ENCODE measurements at regions not wholly inside any gene's neighbourhood (a gene's known extent, or its start where the extent isn't known, plus 50 kb on each side); places are given as distances from the start of the nearest gene placed in this dataset.

- no peak overlapping the region for H2AK9ac ChIP-seq (replicated peaks; ENCODE audit: low read depth, low read length, poor library complexity)
- ATAC-seq (ENCODE audit: low read depth) = no peak
- CTCF ChIA-PET = no interaction called here
Measured at GRCh38 chr6:10082385-10082784, 332.5 kb downstream of the TFAP2A start.

More at GRCh38 chr6:10082385-10082784, 332.5 kb downstream of the TFAP2A start:
- Histone ChIP-seq H3K18ac (ENCODE audit: low read depth, low read length) (no peak overlapping the region), H3K4ac (ENCODE audit: low read depth, low read length) (no peak overlapping the region), H3K56ac (ENCODE audit: extremely low read depth, insufficient read depth, low read length) (no peak overlapping the region), H4K5ac (ENCODE audit: low read depth, low read length) (no peak overlapping the region), H4K20me1 (ENCODE audit: insufficient read depth, low read length) (no peaks in the 10 kb centered on the region), H2BK120ac (ENCODE audit: low read depth, low read length) (no peak overlapping the region), H3K4me3 (ENCODE audit: insufficient read depth, low read depth, low read length) (no peak overlapping the region), H2BK20ac (ENCODE audit: low read depth, low read length) (no peak overlapping the region), H3K9ac (ENCODE audit: low read depth, low read length) (no peak overlapping the region), H2BK15ac (ENCODE audit: low read depth, low read length) (no peak overlapping the region), H4K8ac (ENCODE audit: low read depth in 2 of 2, low read length in 2 of 2) (no peak overlapping the region), H4K91ac (ENCODE audit: insufficient read depth, low read depth, low read length) (no peak overlapping the region), H3K23ac (ENCODE audit: low read depth, low read length) (no peak overlapping the region), H2AK5ac (ENCODE audit: low read depth, low read length) (no peak overlapping the region), H3K36me3 (ENCODE audit: control insufficient read depth, insufficient read depth, low read length) (no peaks in the 10 kb centered on the region), H2AFZ (replicated peaks; ENCODE audit: low read length, poor library complexity) (no peak overlapping the region), H2BK5ac (ENCODE audit: low read depth, low read length, poor library complexity, severe bottlenecking) (no peak overlapping the region), H3K79me1 (ENCODE audit: low read depth in 1 of 2, low read length in 2 of 2) (no peaks in the 10 kb centered on the region), H3K27me3 (ENCODE audit: control insufficient read depth, insufficient read depth, low read length) (no peaks in the 10 kb centered on the region), H3K27ac (ENCODE audit: insufficient read depth, low read length) (no peak overlapping the region), H3K9me1 (ENCODE audit: insufficient read depth, low read length) (no peaks in the 10 kb centered on the region), H3K4me1 (ENCODE audit: control insufficient read depth, insufficient read depth, low read length) (no peaks in the 10 kb centered on the region), H3K4me2 (ENCODE audit: low read depth, low read length) (no peak overlapping the region), H3K14ac (replicated peaks; ENCODE audit: low read depth, low read length) (no peak overlapping the region), H3K9me3 (ENCODE audit: control insufficient read depth, insufficient read depth, low read length) (0 out of 2 replicates have a peak, but pooled peaks cover 4% of the 10 kb centered on the region)
- no CpG with 5 or more reads among the region's 1 CpG for WGBS, 2 experiments (ENCODE audit: extremely low coverage in 2 of 2, insufficient read length in 1 of 2)
- dilution Hi-C loops (cut with HindIII; ENCODE audit: low sequenced_read_pairs, unreplicated experiment) = no loop called here
- BruUV-seq (replicated peaks) = no TSS peak
- TF ChIP-seq FOS (IDR thresholded peaks at IDR 0.05; ENCODE audit: low read depth, low read length) (no peak), RCOR1 (IDR thresholded peaks at IDR 0.05; ENCODE audit: insufficient replicate concordance, low read length) (no peak), ELK1 (IDR thresholded peaks at IDR 0.05; ENCODE audit: borderline replicate concordance, low read depth, low read length) (no peak), RAD21 (IDR thresholded peaks at IDR 0.05; ENCODE audit: low read length) (no peak), MXI1 (IDR thresholded peaks at IDR 0.05; ENCODE audit: borderline replicate concordance, low read depth, low read length) (no peak), CHD1 (IDR thresholded peaks at IDR 0.05; ENCODE audit: low read depth, low read length) (no peak), MAZ (IDR thresholded peaks at IDR 0.05; ENCODE audit: borderline replicate concordance, low read depth, low read length) (no peak)
- in situ Hi-C loops (cut with MboI; ENCODE audit: low sequenced_read_pairs) = no loop called here
- POLR2A ChIA-PET (ENCODE audit: unreplicated experiment) = no interaction called here
- intact Hi-C loops (cut with micrococcal nuclease) = no loop called here
- no peak for DNase-seq
